Ishikawa (cell line): ENCODE measurements at regions not wholly inside any gene's neighbourhood (a gene's known extent, or its start where the extent isn't known, plus 50 kb on each side); places are given as distances from the start of the nearest gene placed in this dataset.

Experiments
- CEBPB ChIP-seq: IDR thresholded peaks from 2 replicates; pipeline ENCODE4 v1.6.1; 2012
- CREB1 ChIP-seq: IDR thresholded peaks from 2 replicates; pipeline ENCODE4 v1.6.1; 2012; ENCODE audit warnings: low read depth
- EGR1 ChIP-seq: IDR thresholded peaks from 2 replicates; pipeline ENCODE4 v1.6.1; 2012
- EP300 ChIP-seq: IDR thresholded peaks from 2 replicates; pipeline ENCODE4 v1.6.1; 2012; ENCODE audit warnings: borderline replicate concordance
- FOXM1 ChIP-seq: IDR thresholded peaks from 2 replicates; pipeline ENCODE4 v1.6.1; 2012; ENCODE audit warnings: low read depth, borderline replicate concordance
- NFIC ChIP-seq: IDR thresholded peaks from 2 replicates; pipeline ENCODE4 v1.6.1; 2012
- RAD21 ChIP-seq: IDR thresholded peaks from 2 replicates; pipeline ENCODE4 v1.6.1; 2012; ENCODE audit warnings: low read depth
- TAF1 ChIP-seq: IDR thresholded peaks from 2 replicates; pipeline ENCODE4 v1.6.1; 2012; ENCODE audit warnings: low read depth, mild to moderate bottlenecking
- TCF12 ChIP-seq: IDR thresholded peaks from 2 replicates; pipeline ENCODE4 v1.6.1; 2012; ENCODE audit warnings: low read depth
- TEAD4 ChIP-seq: IDR thresholded peaks from 2 replicates; pipeline ENCODE4 v1.6.1; 2012
- YY1 ChIP-seq: IDR thresholded peaks from 2 replicates; pipeline ENCODE4 v1.6.1; 2012; ENCODE audit warnings: low read depth
- ZBTB7A ChIP-seq: IDR thresholded peaks from 2 replicates; pipeline ENCODE4 v1.6.1; 2012; ENCODE audit warnings: low read depth
- TF ChIP-seq, protein P1 (sequence below): IDR thresholded peaks from 2 replicates; pipeline ENCODE4 v1.6.1; 2012
- TF ChIP-seq, protein P2 (sequence below): IDR thresholded peaks from 2 replicates; pipeline ENCODE4 v1.6.1; 2012; ENCODE audit warnings: low read depth, mild to moderate bottlenecking
- TF ChIP-seq, protein P3 (sequence below): IDR thresholded peaks from 2 replicates; pipeline ENCODE4 v1.6.1; 2012

DNA sequence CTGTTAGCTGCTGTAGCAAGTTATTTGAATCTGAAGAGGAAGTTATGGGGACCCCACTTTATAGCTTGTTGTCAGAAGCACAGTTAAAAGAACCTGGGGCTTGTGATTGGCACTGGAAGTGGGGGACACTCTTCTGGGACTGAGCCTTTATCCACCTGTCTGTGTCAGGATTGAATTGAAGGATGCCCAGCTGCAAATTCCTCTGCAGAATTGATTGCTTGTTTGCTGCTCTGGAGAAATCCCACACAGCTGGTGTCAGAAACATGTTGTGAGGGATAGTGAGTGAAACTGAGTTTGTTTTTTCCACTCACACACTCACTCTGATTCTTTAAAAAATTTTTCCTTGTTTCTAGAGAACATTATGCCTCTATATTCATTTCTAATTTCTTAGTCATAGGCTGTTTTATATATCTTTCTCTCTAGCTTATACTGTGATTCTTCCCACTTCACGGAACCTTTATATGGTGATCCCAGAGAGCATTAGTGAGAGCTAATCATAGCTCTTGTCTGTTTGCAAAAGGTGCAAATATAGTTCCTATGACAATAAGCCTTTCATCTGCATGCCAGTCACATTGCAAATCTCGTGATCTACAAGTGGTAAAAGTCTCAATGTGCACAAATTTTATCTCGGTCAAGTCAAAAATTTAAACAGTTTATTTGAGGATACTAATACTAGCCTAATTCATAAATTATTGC lies 188.5 kb upstream of the EDIL3 start:
- TF ChIP-seq, protein P1, sequence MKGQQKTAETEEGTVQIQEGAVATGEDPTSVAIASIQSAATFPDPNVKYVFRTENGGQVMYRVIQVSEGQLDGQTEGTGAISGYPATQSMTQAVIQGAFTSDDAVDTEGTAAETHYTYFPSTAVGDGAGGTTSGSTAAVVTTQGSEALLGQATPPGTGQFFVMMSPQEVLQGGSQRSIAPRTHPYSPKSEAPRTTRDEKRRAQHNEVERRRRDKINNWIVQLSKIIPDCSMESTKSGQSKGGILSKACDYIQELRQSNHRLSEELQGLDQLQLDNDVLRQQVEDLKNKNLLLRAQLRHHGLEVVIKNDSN = no peak
- TF ChIP-seq TEAD4 = no peak
- no peak for TF ChIP-seq FOXM1
- no peak for TF ChIP-seq ZBTB7A

DNA sequence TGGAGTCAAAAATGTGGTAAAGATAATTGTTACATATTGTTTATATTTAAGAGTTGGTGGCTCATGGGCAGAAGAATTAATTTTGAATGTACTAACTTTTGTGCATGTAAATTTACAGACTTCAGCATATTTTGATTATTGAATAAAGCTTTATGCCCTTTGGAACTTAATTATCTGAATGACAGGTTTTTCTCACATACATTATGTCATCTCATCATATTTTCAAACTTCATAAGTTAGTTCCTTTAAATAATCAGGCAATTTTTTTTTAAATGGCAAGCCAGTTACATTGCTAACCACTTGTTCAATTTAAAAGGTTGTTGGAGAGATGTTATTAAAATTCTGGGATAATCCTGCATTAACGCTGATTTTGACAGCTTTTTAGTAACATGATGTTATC lies 184.6 kb upstream of the EDIL3 start:
- TF ChIP-seq YY1 (no peak), EGR1 (no peak), FOXM1 (no peak), TEAD4 (no peak), TCF12 (no peak), CREB1 (no peak), EP300 (no peak)
- TF ChIP-seq, protein P2, sequence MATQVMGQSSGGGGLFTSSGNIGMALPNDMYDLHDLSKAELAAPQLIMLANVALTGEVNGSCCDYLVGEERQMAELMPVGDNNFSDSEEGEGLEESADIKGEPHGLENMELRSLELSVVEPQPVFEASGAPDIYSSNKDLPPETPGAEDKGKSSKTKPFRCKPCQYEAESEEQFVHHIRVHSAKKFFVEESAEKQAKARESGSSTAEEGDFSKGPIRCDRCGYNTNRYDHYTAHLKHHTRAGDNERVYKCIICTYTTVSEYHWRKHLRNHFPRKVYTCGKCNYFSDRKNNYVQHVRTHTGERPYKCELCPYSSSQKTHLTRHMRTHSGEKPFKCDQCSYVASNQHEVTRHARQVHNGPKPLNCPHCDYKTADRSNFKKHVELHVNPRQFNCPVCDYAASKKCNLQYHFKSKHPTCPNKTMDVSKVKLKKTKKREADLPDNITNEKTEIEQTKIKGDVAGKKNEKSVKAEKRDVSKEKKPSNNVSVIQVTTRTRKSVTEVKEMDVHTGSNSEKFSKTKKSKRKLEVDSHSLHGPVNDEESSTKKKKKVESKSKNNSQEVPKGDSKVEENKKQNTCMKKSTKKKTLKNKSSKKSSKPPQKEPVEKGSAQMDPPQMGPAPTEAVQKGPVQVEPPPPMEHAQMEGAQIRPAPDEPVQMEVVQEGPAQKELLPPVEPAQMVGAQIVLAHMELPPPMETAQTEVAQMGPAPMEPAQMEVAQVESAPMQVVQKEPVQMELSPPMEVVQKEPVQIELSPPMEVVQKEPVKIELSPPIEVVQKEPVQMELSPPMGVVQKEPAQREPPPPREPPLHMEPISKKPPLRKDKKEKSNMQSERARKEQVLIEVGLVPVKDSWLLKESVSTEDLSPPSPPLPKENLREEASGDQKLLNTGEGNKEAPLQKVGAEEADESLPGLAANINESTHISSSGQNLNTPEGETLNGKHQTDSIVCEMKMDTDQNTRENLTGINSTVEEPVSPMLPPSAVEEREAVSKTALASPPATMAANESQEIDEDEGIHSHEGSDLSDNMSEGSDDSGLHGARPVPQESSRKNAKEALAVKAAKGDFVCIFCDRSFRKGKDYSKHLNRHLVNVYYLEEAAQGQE = no peak

DNA sequence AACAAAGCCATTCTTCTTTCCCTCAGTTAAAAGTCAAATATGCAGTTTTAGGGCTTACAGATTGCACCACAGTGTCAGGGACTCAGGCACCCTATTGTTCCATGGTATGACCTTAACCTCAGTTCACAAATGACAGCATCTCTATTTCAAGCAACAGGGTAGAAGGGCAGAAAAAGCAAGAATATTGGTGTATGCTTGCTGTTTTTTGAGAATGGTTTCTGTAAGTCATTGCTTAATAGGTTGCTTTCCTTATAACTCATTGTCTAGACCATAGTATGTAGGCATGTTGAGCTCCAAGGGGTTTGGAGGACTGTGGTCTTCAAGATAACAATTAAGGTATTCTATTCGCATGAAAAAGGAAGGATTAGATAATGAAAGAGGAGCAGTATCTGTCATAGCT lies 183.5 kb upstream of the EDIL3 start:
- TF ChIP-seq, protein P3, sequence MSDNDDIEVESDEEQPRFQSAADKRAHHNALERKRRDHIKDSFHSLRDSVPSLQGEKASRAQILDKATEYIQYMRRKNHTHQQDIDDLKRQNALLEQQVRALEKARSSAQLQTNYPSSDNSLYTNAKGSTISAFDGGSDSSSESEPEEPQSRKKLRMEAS = no peak
- TF ChIP-seq EP300 = no peak
- no peak for TF ChIP-seq RAD21
- TF ChIP-seq, protein P1 = no peak
- TF ChIP-seq TCF12 = no peak
- TF ChIP-seq, protein P2 = no peak
- no peak for TF ChIP-seq NFIC
- TF ChIP-seq YY1 = no peak
- no peak for TF ChIP-seq CREB1
- no peak for TF ChIP-seq EGR1
- no peak for TF ChIP-seq TEAD4
- no peak for TF ChIP-seq ZBTB7A
- TF ChIP-seq TAF1 = no peak
- no peak for TF ChIP-seq FOXM1
- no peak for TF ChIP-seq CEBPB

DNA sequence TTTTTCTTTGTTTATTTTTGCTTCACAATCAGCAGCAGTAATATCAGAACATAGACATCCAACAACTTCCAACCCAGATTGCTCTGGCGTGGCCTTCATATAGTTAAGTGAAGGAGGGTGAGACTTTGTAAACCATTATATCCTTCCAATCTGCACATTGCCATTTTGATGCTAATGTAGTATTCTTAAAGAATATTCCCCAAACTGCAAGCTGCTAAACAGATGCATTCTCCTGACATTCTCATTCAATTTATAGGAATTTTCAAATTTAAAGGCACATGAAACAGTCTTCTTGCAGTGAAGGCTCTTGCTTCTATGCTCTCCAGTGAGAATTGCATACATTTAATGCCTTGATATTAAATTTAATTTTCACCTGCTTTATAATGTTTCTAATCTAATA lies 181.2 kb upstream of the EDIL3 start:
- no peak for TF ChIP-seq TAF1
- TF ChIP-seq FOXM1 = no peak
- TF ChIP-seq NFIC = no peak
- TF ChIP-seq, protein P2 = no peak
- TF ChIP-seq ZBTB7A = no peak
- TF ChIP-seq, protein P1 = no peak
- TF ChIP-seq TCF12 = no peak
- TF ChIP-seq CEBPB = no peak
- no peak for TF ChIP-seq CREB1
- TF ChIP-seq EGR1 = no peak
- no peak for TF ChIP-seq EP300
- TF ChIP-seq, protein P3 = no peak
- no peak for TF ChIP-seq RAD21
- no peak for TF ChIP-seq YY1
- TF ChIP-seq TEAD4 = no peak
